SK-N-MC (cell line): ENCODE measurements at regions not wholly inside any gene's neighbourhood (a gene's known extent, or its start where the extent isn't known, plus 50 kb on each side); places are given as distances from the start of the nearest gene placed in this dataset.
A peak's percentile ranks its signal among the peaks of the same experiment; 100 is the strongest.

Source experiments
- DNase-seq: peaks from one replicate; pipeline ENCODE4 v3.0.0-alpha.2; 2011; ENCODE audit warnings: low read depth, low spot score
- H3K27ac ChIP-seq: fragments of 200-600 bp; sonication (generic); 2 replicates; pipeline ENCODE4 v1.5.1; 2016; ENCODE audit warnings: mixed run types
- H3K36me3 ChIP-seq: fragments of 200-600 bp; sonication (generic); 2 replicates; pipeline ENCODE4 v1.6.1; 2017; ENCODE audit warnings: antibody characterized with exemption, low read length, mixed read lengths; ENCODE audit not compliant: insufficient read depth
- H3K4me3 ChIP-seq: fragments of 200-600 bp; sonication (generic); 2 replicates; pipeline ENCODE4 v1.5.1; 2016
- H3K9ac ChIP-seq: fragments of 200-600 bp; sonication (generic); 2 replicates; pipeline ENCODE4 v1.8.0; 2017; ENCODE audit warnings: mixed run types, mixed read lengths; ENCODE audit not compliant: insufficient read length
- H3K9me3 ChIP-seq: fragments of 200-600 bp; sonication (generic); 2 replicates; pipeline ENCODE4 v1.6.1; 2017; ENCODE audit warnings: low read depth, mild to moderate bottlenecking, antibody characterized with exemption, low read length, moderate library complexity, mixed read lengths
- EZH2 ChIP-seq: fragments of 200-600 bp; sonication (generic); IDR thresholded peaks from one replicate; pipeline ENCODE4 v1.6.1; 2017; ENCODE audit warnings: antibody characterized with exemption
- FOXP2 ChIP-seq: optimal IDR thresholded peaks from 2 replicates; pipeline ENCODE3; 2011; ENCODE audit warnings: mild to moderate bottlenecking, moderate library complexity; ENCODE audit not compliant: insufficient read depth; ENCODE audit errors: extremely low read length, control extremely low read depth
- POLR2AphosphoS5 ChIP-seq: IDR thresholded peaks from 2 replicates; pipeline ENCODE4 v1.6.1; 2012; ENCODE audit warnings: mild to moderate bottlenecking, low read depth, low read length, borderline replicate concordance

GRCh38 chr2:134137182-134137611, 116.7 kb upstream of the MGAT5 start:
- TF ChIP-seq POLR2AphosphoS5 (no peak), EZH2 (no peak), FOXP2 (no peak)
- no peak overlapping the region; the same call in 1 of the 2 replicates for H3K27ac ChIP-seq
- peak overlapping the region; percentile 13 for H3K9ac ChIP-seq
- H3K9me3 ChIP-seq, result no peaks in the 10 kb centered on the region
- peak overlapping the region; percentile 57 for H3K4me3 ChIP-seq
- H3K36me3 ChIP-seq, result no peaks in the 10 kb centered on the region
- DNase-seq, result no peak

- no peaks in the 10 kb centered on the region for H3K9me3 ChIP-seq
- TF ChIP-seq POLR2AphosphoS5 (no peak), EZH2 (no peak), FOXP2 (no peak)
- no peak overlapping the region for H3K4me3 ChIP-seq
- no peak overlapping the region for H3K27ac ChIP-seq
- no peak for DNase-seq
- H3K36me3 ChIP-seq, result no peaks in the 10 kb centered on the region
- no peak overlapping the region for H3K9ac ChIP-seq
Measured at GRCh38 chr2:134138115-134138514, 115.8 kb upstream of the MGAT5 start.

- DNase-seq, result no peak
- H3K9ac ChIP-seq, result no peak overlapping the region
- TF ChIP-seq EZH2, result no peak
- no peak for TF ChIP-seq FOXP2
- H3K9me3 ChIP-seq, result no peaks in the 10 kb centered on the region
- no peaks in the 10 kb centered on the region for H3K36me3 ChIP-seq
- H3K27ac ChIP-seq, result no peak overlapping the region
- no peak overlapping the region for H3K4me3 ChIP-seq
Measured at GRCh38 chr2:134139611-134140010, 114.3 kb upstream of the MGAT5 start.

GRCh38 chr2:134140251-134140661, 113.6 kb upstream of the MGAT5 start:
- no peak overlapping the region for H3K9ac ChIP-seq
- no peak overlapping the region for H3K27ac ChIP-seq
- H3K4me3 ChIP-seq, result no peak overlapping the region
- no peaks in the 10 kb centered on the region for H3K36me3 ChIP-seq
- no peaks in the 10 kb centered on the region for H3K9me3 ChIP-seq
- no peak for DNase-seq
- TF ChIP-seq POLR2AphosphoS5 (no peak), FOXP2 (no peak), EZH2 (no peak)

- Histone ChIP-seq H3K9ac (no peak overlapping the region), H3K9me3 (no peaks in the 10 kb centered on the region), H3K36me3 (no peaks in the 10 kb centered on the region), H3K27ac (no peak overlapping the region), H3K4me3 (no peak overlapping the region)
- DNase-seq, result no peak
- TF ChIP-seq FOXP2, result no peak
- TF ChIP-seq POLR2AphosphoS5, result no peak
- no peak for TF ChIP-seq EZH2
Measured at GRCh38 chr2:134141598-134142340, 112.1 kb upstream of the MGAT5 start.

GRCh38 chr2:134142341-134142738, 111.5 kb upstream of the MGAT5 start:
- no peak overlapping the region for H3K9ac ChIP-seq
- no peak for DNase-seq
- H3K4me3 ChIP-seq, result no peak overlapping the region
- no peaks in the 10 kb centered on the region for H3K36me3 ChIP-seq
- no peak overlapping the region for H3K27ac ChIP-seq
- no peaks in the 10 kb centered on the region for H3K9me3 ChIP-seq
- TF ChIP-seq FOXP2 (no peak), POLR2AphosphoS5 (no peak), EZH2 (no peak)

- Histone ChIP-seq H3K27ac (no peak overlapping the region), H3K4me3 (no peak overlapping the region), H3K9me3 (no peaks in the 10 kb centered on the region), H3K36me3 (no peaks in the 10 kb centered on the region), H3K9ac (no peak overlapping the region)
- no peak for TF ChIP-seq EZH2
- TF ChIP-seq POLR2AphosphoS5, result no peak
- TF ChIP-seq FOXP2, result no peak
- no peak for DNase-seq
Measured at GRCh38 chr2:134142903-134143302, 111.0 kb upstream of the MGAT5 start.

GRCh38 chr2:134143568-134143967, 110.3 kb upstream of the MGAT5 start:
- Histone ChIP-seq H3K4me3 (no peak overlapping the region), H3K9ac (no peak overlapping the region)
- DNase-seq, result no peak

More at GRCh38 chr2:134143568-134143967, 110.3 kb upstream of the MGAT5 start:
- TF ChIP-seq POLR2AphosphoS5 (no peak), FOXP2 (no peak), EZH2 (no peak)
- Histone ChIP-seq H3K36me3 (no peaks in the 10 kb centered on the region), H3K9me3 (no peaks in the 10 kb centered on the region), H3K27ac (no peak overlapping the region)
